Activated T-helper 1 cell treated with anti-CD3 and anti-CD28 coated beads, Interleukin-12 subunit alpha, Interleukin-12 subunit beta, Interleukin-2, Interleukin-4 antibody, amounts not matched to agents 30 ng/mL and 10 ng/mL and 1 ng/mL, durations not matched to agents 14 hours and 24 hours and 36 hours (primary cell): ENCODE measurements at regions not wholly inside any gene's neighbourhood (a gene's known extent, or its start where the extent isn't known, plus 50 kb on each side); places are given as distances from the start of the nearest gene placed in this dataset.
A peak's percentile ranks its signal among the peaks of the same experiment; 100 is the strongest.

Experiments
- DNase-seq: peaks from one replicate; pipeline ENCODE4 v3.0.0; 2021; ENCODE audit warnings: low spot score
- H3K27ac Mint-ChIP-seq: one replicate; pipeline ENCODE4 v1.8.0; 2021; ENCODE audit warnings: mild to moderate bottlenecking, mixed read lengths
- H3K27me3 Mint-ChIP-seq: one replicate; pipeline ENCODE4 v1.8.0; 2022; ENCODE audit warnings: mild to moderate bottlenecking, moderate library complexity, mixed read lengths; ENCODE audit not compliant: insufficient read depth
- H3K36me3 Mint-ChIP-seq: one replicate; pipeline ENCODE4 v1.8.0; 2021; ENCODE audit warnings: low read depth, mixed read lengths
- H3K4me1 Mint-ChIP-seq: one replicate; pipeline ENCODE4 v1.8.0; 2021; ENCODE audit warnings: low read depth, mixed read lengths
- H3K4me3 Mint-ChIP-seq: one replicate; pipeline ENCODE4 v1.8.0; 2021; ENCODE audit warnings: mild to moderate bottlenecking, moderate library complexity, mixed read lengths
- H3K9me3 Mint-ChIP-seq: one replicate; pipeline ENCODE4 v1.8.0; 2021; ENCODE audit warnings: mixed read lengths
- intact Hi-C: fragments of 100-400 bp; cut with micrococcal nuclease; formaldehyde crosslinking; loops from one replicate; pipeline ENCODE4 v1.15.1; 2024

DNA sequence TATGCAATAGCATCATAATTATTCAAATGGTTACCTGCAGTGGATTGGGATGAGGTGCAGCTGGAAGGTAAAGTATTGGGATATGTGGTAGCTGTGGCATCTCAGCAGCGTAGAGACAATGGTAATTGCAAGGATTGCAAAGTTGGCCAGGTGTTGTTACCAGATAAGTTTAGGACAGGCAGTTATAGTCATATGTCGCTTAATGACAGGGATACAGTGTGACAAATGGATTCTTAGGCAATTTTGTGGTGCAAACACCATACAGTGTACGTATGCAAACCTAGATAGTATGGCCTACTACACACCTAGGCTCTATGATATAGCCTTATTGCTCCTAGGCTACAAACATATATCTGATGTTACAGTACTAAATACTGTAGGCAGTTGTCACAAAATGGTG is 163.5 kb upstream of the LYZL2 start:
- Mint-ChIP-seq H3K4me1 (peaks cover 37% of the 10 kb centered on the region), H3K9me3 (peaks cover 4% of the 10 kb centered on the region), H3K27me3 (no peaks in the 10 kb centered on the region), H3K36me3 (peaks cover 9% of the 10 kb centered on the region), H3K4me3 (no peak overlapping the region), H3K27ac (no peak overlapping the region)
- intact Hi-C loops, result no loop called here
- DNase-seq, result no peak

DNA sequence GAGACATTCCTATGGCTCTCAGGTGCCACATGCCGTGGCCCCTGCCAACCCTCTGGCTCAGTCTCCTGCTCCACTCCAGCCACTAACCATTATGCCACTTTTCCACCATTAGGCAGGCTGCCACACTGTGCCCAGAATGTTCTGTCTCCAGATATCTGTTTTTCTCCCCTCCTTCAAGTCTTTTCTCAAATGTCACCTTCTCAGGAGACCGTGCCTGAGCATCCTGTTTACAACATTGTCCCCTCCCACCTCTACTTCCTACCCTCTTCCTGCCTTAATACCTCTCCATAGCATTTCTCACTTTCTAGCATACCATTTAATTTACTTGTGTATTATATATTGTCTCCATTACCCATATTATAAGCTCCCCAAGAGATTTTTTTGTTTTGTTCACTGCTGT is 162.5 kb upstream of the LYZL2 start:
- Mint-ChIP-seq H3K27me3 (no peaks in the 10 kb centered on the region), H3K9me3 (peaks cover 4% of the 10 kb centered on the region), H3K4me3 (peak overlapping the region; percentile 46), H3K27ac (peak overlapping the region; percentile 89), H3K36me3 (peaks cover 9% of the 10 kb centered on the region), H3K4me1 (peaks cover 42% of the 10 kb centered on the region)
- no peak for DNase-seq
- intact Hi-C loops, result no loop called here

DNA sequence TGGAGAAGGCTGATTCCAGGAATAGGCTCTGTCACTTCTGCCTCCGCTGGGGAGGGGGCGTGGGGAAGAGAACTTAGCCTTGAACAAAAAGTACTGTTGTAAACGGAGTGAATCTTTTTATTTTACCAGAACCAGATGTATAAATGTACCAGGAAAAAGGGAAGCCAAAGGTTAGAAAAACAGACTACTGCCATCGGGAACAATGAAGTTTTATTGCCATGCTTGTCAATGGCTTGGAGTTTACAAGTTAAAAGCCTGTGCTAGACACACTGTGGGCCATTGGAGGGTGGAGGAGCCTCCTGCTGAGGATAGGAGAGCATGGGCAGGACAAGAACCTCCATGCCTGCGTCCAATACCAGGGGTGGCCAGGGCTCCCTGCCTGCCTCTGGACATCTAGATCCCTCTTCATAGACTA is 161.7 kb upstream of the LYZL2 start:
- Mint-ChIP-seq H3K9me3 (peaks cover 4% of the 10 kb centered on the region), H3K27me3 (no peaks in the 10 kb centered on the region), H3K36me3 (peaks cover 9% of the 10 kb centered on the region), H3K4me3 (no peak overlapping the region), H3K27ac (peak overlapping the region; percentile 8), H3K4me1 (peaks cover 43% of the 10 kb centered on the region)
- no peak for DNase-seq
- intact Hi-C loops, result no loop called here

DNA sequence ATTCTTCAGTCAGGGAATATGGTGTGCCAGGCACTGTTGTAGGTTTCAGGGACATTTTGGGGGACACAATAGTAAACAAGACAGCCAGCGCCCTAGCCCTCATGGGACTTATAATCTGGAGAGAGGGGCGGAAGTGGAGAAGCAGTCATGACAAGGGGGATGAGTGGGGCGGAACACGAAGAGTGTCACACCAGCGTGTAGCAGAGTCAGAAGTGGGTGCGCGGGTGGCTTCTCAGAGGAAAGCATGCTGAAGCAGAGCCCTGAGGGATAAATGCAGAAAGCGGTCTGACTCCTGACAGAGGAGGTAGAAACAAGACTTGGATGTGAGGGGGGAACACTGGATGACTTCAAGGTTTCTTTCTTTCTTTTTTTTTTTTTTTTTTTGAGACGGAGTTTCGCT is 160.3 kb upstream of the LYZL2 start:
- DNase-seq, result no peak
- peaks cover 9% of the 10 kb centered on the region for H3K36me3 Mint-ChIP-seq
- H3K4me1 Mint-ChIP-seq, result peaks cover 48% of the 10 kb centered on the region
- intact Hi-C loops, result no loop called here
- H3K9me3 Mint-ChIP-seq, result peaks cover 4% of the 10 kb centered on the region
- H3K27me3 Mint-ChIP-seq, result no peaks in the 10 kb centered on the region
- H3K27ac Mint-ChIP-seq, result peak overlapping the region; percentile 38
- no peak overlapping the region for H3K4me3 Mint-ChIP-seq

DNA sequence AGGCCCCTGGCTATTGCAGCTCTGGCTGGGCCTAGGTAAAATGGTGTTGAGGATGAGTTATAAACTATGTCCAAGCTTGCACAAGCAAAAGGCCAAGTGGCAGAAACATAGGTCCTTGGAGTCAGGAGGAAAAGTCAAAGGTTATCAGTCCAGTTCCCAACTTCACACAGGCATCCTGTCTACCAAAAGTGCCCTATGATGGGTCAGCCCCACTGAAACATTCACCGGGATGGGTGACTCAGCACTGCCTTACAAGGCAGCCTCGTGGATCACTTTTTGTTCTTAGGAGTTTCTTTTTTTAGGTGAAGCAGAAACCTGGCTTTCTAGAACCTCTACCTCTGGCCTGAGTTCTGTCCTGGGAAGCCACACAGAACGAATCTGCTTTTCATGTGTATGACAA is 158.8 kb upstream of the LYZL2 start:
- intact Hi-C loops, result no loop called here
- peaks cover 59% of the 10 kb centered on the region for H3K4me1 Mint-ChIP-seq
- H3K9me3 Mint-ChIP-seq, result peaks cover 4% of the 10 kb centered on the region
- H3K4me3 Mint-ChIP-seq, result no peak overlapping the region
- no peak for DNase-seq
- H3K36me3 Mint-ChIP-seq, result peaks cover 9% of the 10 kb centered on the region
- peaks cover 3% of the 10 kb centered on the region for H3K27me3 Mint-ChIP-seq
- no peak overlapping the region for H3K27ac Mint-ChIP-seq

DNA sequence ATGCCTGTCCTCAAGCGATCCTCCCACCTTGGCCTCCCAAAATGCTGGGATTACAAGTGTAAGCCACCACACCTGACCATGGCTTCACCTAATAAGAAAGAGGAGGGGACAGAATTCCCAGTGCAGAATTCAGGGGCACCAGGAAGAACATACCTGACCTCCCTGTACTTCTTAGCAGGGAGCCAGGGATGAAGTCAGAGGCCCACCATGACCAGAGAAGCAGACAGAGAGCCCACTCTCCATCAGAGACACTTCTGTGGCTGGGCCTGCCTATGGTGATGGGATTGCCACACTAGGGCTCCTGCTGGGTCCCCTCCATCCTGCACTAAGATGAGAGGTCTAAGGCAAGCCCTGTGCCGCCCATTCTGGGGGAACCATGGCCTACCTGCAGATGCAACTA is 157.4 kb upstream of the LYZL2 start:
- H3K4me1 Mint-ChIP-seq, result peaks cover 49% of the 10 kb centered on the region
- H3K27ac Mint-ChIP-seq, result no peak overlapping the region
- H3K27me3 Mint-ChIP-seq, result peaks cover 5% of the 10 kb centered on the region
- H3K36me3 Mint-ChIP-seq, result peaks cover 5% of the 10 kb centered on the region
- H3K9me3 Mint-ChIP-seq, result peaks cover under 1% of the 10 kb centered on the region
- DNase-seq, result no peak
- H3K4me3 Mint-ChIP-seq, result no peak overlapping the region
- intact Hi-C loops, result no loop called here

DNA sequence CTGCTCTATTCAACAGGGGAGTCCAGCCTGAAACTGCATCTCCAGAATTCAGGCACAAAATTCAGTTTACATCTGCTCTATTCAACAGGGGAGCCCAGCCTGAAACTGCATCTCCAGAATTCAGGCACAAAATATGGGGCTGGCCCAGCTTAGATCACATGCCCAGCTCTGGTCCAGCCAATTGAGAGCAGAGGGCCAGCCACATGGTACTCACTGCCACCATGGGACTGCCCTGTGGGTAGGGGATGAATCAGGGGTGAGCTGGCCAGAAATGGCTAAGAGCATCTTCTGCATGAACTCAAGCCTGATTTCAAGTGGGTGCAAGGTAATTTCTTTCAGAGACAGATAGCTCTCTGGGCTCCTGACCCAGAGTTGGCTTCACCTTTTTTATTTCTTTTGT is 156.6 kb upstream of the LYZL2 start:
- H3K27ac Mint-ChIP-seq, result peak overlapping the region; percentile 64
- no peaks in the 10 kb centered on the region for H3K9me3 Mint-ChIP-seq
- peaks cover 4% of the 10 kb centered on the region for H3K36me3 Mint-ChIP-seq
- DNase-seq, result no peak
- intact Hi-C loops, result no loop called here
- peaks cover 41% of the 10 kb centered on the region for H3K4me1 Mint-ChIP-seq
- peak overlapping the region; percentile 55 for H3K4me3 Mint-ChIP-seq
- peaks cover 5% of the 10 kb centered on the region for H3K27me3 Mint-ChIP-seq

DNA sequence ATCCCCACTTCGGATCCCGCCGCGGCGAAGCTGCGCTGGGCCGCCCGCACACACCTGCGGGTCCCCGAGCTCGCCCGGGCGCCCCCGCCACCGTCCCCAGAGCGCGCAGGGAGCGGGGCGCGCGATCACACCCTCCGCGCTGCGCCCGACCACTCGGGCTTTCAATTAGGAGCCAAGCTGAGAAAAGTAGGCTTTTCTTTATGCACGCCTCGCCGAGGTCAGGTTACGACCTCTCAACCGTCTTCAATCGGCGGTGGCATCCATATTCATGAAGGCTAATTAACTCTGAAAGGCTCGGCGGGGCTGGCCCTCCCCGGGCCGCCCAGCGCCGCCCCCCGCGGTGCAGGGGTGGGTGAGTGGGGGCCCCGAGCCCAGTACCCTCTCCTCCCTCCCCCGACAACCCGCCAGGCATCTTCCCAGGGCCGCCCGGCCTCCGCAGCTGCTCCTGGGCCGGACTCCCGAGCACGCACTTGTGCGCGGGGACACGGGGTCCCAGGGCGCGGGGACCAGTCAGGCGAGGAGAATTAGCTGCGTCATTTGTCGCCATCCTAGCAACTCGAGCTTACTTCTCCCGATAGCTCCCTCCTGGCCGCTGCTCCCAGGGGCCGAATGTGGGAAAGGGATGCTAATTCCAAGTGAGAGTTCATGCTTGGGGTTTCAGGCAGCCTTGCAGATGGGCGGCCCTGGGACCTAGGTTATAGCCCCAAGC is 155.5 kb upstream of the LYZL2 start:
- Mint-ChIP-seq H3K36me3 (peaks cover 4% of the 10 kb centered on the region), H3K4me1 (peaks cover 35% of the 10 kb centered on the region), H3K27me3 (peaks cover 5% of the 10 kb centered on the region), H3K9me3 (no peaks in the 10 kb centered on the region), H3K27ac (peak overlapping the region; percentile 52), H3K4me3 (peak overlapping the region; percentile 70)
- DNase-seq, result no peak
- intact Hi-C loops, result loop anchor here (1.0 to 5.0 kb wide), 9 partner anchors 58 to 1023 kb away; no protein-coding TSS in a partner anchor

DNA sequence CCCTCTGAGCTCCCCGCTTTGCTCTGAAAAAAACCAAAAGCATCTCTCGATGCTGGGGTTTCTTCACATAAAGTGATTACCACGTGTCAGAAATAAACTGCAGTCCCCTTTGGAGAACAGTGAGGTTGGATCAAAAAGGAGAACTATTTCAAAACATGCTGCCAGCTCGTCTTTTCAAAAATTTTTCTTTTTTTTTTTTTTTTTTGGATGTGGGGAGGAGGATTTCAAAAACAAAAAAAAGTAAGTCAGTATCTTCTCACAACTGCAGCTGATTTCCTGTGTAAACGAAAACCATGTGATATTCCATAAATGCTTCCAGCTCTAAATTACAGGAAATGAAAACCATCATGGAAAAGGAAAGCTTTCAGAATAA is 155.0 kb upstream of the LYZL2 start:
- peaks cover under 1% of the 10 kb centered on the region for H3K36me3 Mint-ChIP-seq
- H3K4me3 Mint-ChIP-seq, result peak overlapping the region; percentile 79
- peaks cover 30% of the 10 kb centered on the region for H3K4me1 Mint-ChIP-seq
- intact Hi-C loops, result loop anchor here (1.0 to 5.0 kb wide), 9 partner anchors 57 to 1024 kb away; no protein-coding TSS in a partner anchor
- H3K27ac Mint-ChIP-seq, result no peak overlapping the region
- DNase-seq, result no peak
- peaks cover 5% of the 10 kb centered on the region for H3K27me3 Mint-ChIP-seq
- H3K9me3 Mint-ChIP-seq, result no peaks in the 10 kb centered on the region

DNA sequence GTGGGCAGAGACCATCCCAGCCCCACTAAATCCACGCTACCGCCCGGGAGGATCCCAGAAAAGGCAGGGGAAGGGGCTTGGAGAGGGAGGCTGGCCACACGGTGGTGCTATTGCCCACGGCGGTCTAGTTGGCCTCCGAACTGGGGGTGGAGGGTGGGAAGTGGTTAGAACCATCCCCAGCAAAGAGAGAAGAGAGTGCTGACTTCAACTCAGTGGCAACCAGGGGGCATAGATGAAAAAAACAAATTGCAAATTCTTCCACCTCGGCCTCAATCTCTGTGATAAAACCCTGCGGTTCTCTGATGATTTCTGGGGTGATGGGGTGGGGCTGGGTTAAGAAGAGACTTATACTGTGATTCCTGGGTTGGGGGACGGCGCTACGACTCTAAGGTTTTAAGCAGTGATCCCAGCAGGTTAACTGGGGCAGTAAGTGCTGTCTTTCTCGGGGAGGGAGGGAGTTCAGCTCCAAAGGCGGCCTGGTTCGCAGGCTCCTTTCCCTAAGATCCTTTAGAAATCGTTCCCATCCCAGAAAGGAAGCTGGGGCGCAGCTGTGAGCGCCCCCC is 154.5 kb upstream of the LYZL2 start:
- peak overlapping the region; percentile 79 for H3K4me3 Mint-ChIP-seq
- H3K9me3 Mint-ChIP-seq, result no peaks in the 10 kb centered on the region
- intact Hi-C loops, result loop anchor here (1.0 to 5.0 kb wide), 9 partner anchors 57 to 1024 kb away; no protein-coding TSS in a partner anchor
- peaks cover 7% of the 10 kb centered on the region for H3K27me3 Mint-ChIP-seq
- H3K4me1 Mint-ChIP-seq, result peaks cover 29% of the 10 kb centered on the region
- H3K27ac Mint-ChIP-seq, result peak overlapping the region; percentile 75
- peak; percentile 67 for DNase-seq
- no peaks in the 10 kb centered on the region for H3K36me3 Mint-ChIP-seq

DNA sequence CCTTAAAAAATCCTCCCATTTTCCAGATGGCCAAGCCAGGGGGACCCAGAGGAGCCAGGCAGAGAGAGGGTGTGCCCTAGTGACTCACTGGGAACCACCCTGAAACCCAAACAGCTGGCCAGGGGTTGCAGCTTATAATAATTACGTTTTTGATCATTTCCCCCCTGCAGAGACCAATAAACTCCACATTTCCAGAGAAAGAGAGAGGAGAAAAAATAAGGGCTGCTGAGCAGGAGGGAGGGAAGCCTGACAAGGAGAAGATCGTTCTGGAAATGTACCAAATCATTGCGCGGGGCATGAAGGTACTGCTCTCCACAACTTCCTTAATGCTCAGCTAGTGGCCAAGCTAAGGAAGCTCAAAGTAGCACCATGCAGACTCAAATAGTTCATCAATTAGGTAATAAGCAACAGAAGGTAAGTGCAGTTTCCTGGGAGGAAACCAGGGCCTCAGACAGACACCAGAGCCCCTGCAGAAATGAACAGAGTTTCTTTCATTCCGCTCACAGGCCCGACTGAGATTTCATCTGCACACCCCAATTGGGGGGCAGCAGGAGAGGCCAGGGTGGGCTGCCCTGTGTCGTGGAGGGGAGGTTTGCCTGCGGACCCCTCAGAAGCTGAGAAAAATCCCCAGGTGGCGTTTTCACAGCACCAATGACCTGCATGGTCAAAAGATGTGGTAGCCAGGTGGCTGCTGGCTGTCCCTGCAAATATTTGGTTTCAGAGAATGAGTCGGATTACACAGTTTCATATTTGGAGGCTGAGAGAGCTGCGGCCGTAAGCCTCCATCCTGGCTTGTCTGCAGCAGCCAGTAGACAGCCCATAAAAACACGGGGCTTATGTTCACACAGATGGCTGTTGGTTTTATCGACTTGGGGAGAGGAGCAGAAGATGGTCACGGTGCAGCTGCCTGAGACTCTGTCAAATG is 153.2 kb upstream of the LYZL2 start:
- intact Hi-C loops, result loop anchor here (5.0 kb wide), 1 partner anchor 95 kb away; no protein-coding TSS in a partner anchor
- H3K27ac Mint-ChIP-seq, result peak overlapping the region; percentile 4

DNA sequence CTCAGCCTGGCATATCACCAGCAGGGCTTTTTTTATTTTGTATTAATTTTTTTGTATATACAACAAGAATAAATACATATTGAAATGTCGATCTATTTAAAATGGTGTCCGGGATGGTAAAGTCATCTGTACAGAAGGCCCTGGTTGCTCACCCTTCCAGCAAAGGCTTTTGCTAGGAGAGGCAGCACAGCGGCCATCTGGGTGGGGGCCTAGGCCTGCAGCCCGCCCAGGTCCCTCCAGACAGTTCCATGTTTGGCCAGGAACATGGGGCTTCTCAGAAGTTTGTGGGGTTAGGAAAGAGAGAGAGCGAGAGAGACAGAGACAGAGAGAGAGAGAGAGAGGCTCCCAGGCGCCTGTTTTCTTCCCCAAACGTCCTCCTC is 152.6 kb upstream of the LYZL2 start:
- Mint-ChIP-seq H3K27me3 (peaks cover 14% of the 10 kb centered on the region), H3K36me3 (no peaks in the 10 kb centered on the region), H3K9me3 (no peaks in the 10 kb centered on the region), H3K4me3 (no peak overlapping the region), H3K27ac (no peak overlapping the region), H3K4me1 (peaks cover 17% of the 10 kb centered on the region)
- intact Hi-C loops, result loop anchor here (5.0 kb wide), 1 partner anchor 95 kb away; no protein-coding TSS in a partner anchor
- DNase-seq, result no peak

More for the DNA sequence above, 153.2 kb upstream of the LYZL2 start:
- no peak for DNase-seq
- H3K4me1 Mint-ChIP-seq, result peaks cover 19% of the 10 kb centered on the region
- no peaks in the 10 kb centered on the region for H3K36me3 Mint-ChIP-seq
- no peak overlapping the region for H3K4me3 Mint-ChIP-seq
- H3K27me3 Mint-ChIP-seq, result peaks cover 14% of the 10 kb centered on the region
- H3K9me3 Mint-ChIP-seq, result no peaks in the 10 kb centered on the region
